ENCODE measurements at regions not wholly inside any gene's neighbourhood (a gene's known extent, or its start where the extent isn't known, plus 50 kb on each side); places are given as distances from the start of the nearest gene placed in this dataset.

GRCh38 chr1:38284953-38285352 lies 238.4 kb upstream of the POU3F1 start:
- no peak for DNase-seq (ENCODE audit: low spot score)
- no peak overlapping the region for H3K4me3 ChIP-seq
- peaks cover 2% of the 10 kb centered on the region for H3K27me3 Mint-ChIP-seq (ENCODE audit: insufficient read depth, low read depth)
- no peaks in the 10 kb centered on the region for H3K9me3 ChIP-seq (ENCODE audit: low read depth)
- H3K27ac Mint-ChIP-seq: no peak overlapping the region
- no peaks in the 10 kb centered on the region for H3K36me3 ChIP-seq
- H3K4me3 Mint-ChIP-seq: no peak overlapping the region
- peaks cover 50% of the 10 kb centered on the region for H3K4me1 ChIP-seq
- H3K4me2 ChIP-seq: peak overlapping the region; percentile 38
- no peaks in the 10 kb centered on the region for H4K20me1 ChIP-seq (ENCODE audit: low read depth)
- H2AFZ ChIP-seq (replicated peaks): no peak overlapping the region
- peaks cover 7% of the 10 kb centered on the region for H3K9me3 Mint-ChIP-seq
- H3K27me3 ChIP-seq: no peaks in the 10 kb centered on the region
- H3K36me3 Mint-ChIP-seq: no peaks in the 10 kb centered on the region
- peaks cover 43% of the 10 kb centered on the region for H3F3A ChIP-seq (ENCODE audit: low read depth)
- H3K4me1 Mint-ChIP-seq: peaks cover 45% of the 10 kb centered on the region
- H3K27ac ChIP-seq: no peak overlapping the region
- no peak overlapping the region for H3K9ac ChIP-seq
- TF ChIP-seq CTCF (IDR thresholded peaks at IDR 0.05): no peak
- TF ChIP-seq EZH2phosphoT487 (IDR thresholded peaks at IDR 0.05): no peak
- TF ChIP-seq EZH2 (IDR thresholded peaks at IDR 0.05): no peak
- no peaks in the 10 kb centered on the region for H3K79me2 ChIP-seq (ENCODE audit: low read depth)

- no peak overlapping the region for H2AFZ ChIP-seq (replicated peaks)
- no peak overlapping the region for H3K4me3 ChIP-seq
- H3K27me3 ChIP-seq: no peaks in the 10 kb centered on the region
- no peaks in the 10 kb centered on the region for H3K9me3 ChIP-seq (ENCODE audit: low read depth)
- no peaks in the 10 kb centered on the region for H3K36me3 ChIP-seq
- H4K20me1 ChIP-seq (ENCODE audit: low read depth): no peaks in the 10 kb centered on the region
- H3K9me3 Mint-ChIP-seq: peaks cover 17% of the 10 kb centered on the region
- no peak overlapping the region for H3K27ac ChIP-seq
- H3K4me1 Mint-ChIP-seq: peaks cover 45% of the 10 kb centered on the region
- no peak for DNase-seq (ENCODE audit: low spot score)
- no peak overlapping the region for H3K9ac ChIP-seq
- no peak for TF ChIP-seq EZH2phosphoT487 (IDR thresholded peaks at IDR 0.05)
- no peak for TF ChIP-seq CTCF (IDR thresholded peaks at IDR 0.05)
- no peak for TF ChIP-seq EZH2 (IDR thresholded peaks at IDR 0.05)
- H3K27me3 Mint-ChIP-seq (ENCODE audit: insufficient read depth, low read depth): no peaks in the 10 kb centered on the region
- peaks cover 50% of the 10 kb centered on the region for H3K4me1 ChIP-seq
- H3K4me2 ChIP-seq: peak overlapping the region; percentile 38
- no peaks in the 10 kb centered on the region for H3K79me2 ChIP-seq (ENCODE audit: low read depth)
- no peaks in the 10 kb centered on the region for H3K36me3 Mint-ChIP-seq
- H3F3A ChIP-seq (ENCODE audit: low read depth): peaks cover 43% of the 10 kb centered on the region
- peak overlapping the region; percentile 44 for H3K4me3 Mint-ChIP-seq
- H3K27ac Mint-ChIP-seq: peak overlapping the region; percentile 35
These were observed 237.3 kb upstream of the POU3F1 start for GRCh38 chr1:38283696-38284470.

GRCh38 chr1:38279148-38279547 lies 232.6 kb upstream of the POU3F1 start:
- peaks cover 11% of the 10 kb centered on the region for H3K4me1 ChIP-seq
- no peak overlapping the region for H3K4me3 ChIP-seq
- H4K20me1 ChIP-seq (ENCODE audit: low read depth): no peaks in the 10 kb centered on the region
- H3K36me3 ChIP-seq: peaks cover 4% of the 10 kb centered on the region
- no peak overlapping the region for H2AFZ ChIP-seq (replicated peaks)
- H3K9ac ChIP-seq: no peak overlapping the region
- H3K4me3 Mint-ChIP-seq: peak overlapping the region; percentile 12
- H3K4me1 Mint-ChIP-seq: peaks cover 25% of the 10 kb centered on the region
- peaks cover 13% of the 10 kb centered on the region for H3K9me3 ChIP-seq (ENCODE audit: low read depth)
- no peaks in the 10 kb centered on the region for H3K79me2 ChIP-seq (ENCODE audit: low read depth)
- H3K27me3 ChIP-seq: no peaks in the 10 kb centered on the region
- no peak for DNase-seq (ENCODE audit: low spot score)
- no peak overlapping the region for H3K27ac ChIP-seq
- H3K27me3 Mint-ChIP-seq (ENCODE audit: insufficient read depth, low read depth): peaks cover 10% of the 10 kb centered on the region
- no peaks in the 10 kb centered on the region for H3K36me3 Mint-ChIP-seq
- no peaks in the 10 kb centered on the region for H3F3A ChIP-seq (ENCODE audit: low read depth)
- H3K9me3 Mint-ChIP-seq: peaks cover 37% of the 10 kb centered on the region
- no peak overlapping the region for H3K27ac Mint-ChIP-seq
- TF ChIP-seq EZH2phosphoT487 (IDR thresholded peaks at IDR 0.05): no peak
- no peak for TF ChIP-seq CTCF (IDR thresholded peaks at IDR 0.05)
- no peak for TF ChIP-seq EZH2 (IDR thresholded peaks at IDR 0.05)
- H3K4me2 ChIP-seq: no peak overlapping the region
